Sigmoid colon (tissue), 4 donors: ENCODE measurements at regions not wholly inside any gene's neighbourhood (a gene's known extent, or its start where the extent isn't known, plus 50 kb on each side); places are given as distances from the start of the nearest gene placed in this dataset.

ENCODE experiments used
- CTCF ChIP-seq, 4 experiments: fragments of 450-650 bp in 3 of 4; fragments of 200-600 bp in 1 of 4; IDR thresholded peaks; one replicate each; pipeline ENCODE4 v1.5.1; 2016 to 2019; ENCODE audit warnings: antibody characterized with exemption in 4 of 4, mild to moderate bottlenecking in 3 of 4, moderate library complexity in 2 of 4
- EP300 ChIP-seq, 4 donors: sonication (generic); formaldehyde crosslinking; IDR thresholded peaks; one replicate each; pipeline ENCODE4 v1.6.1; 2017; ENCODE audit warnings: antibody characterized with exemption in 4 of 4
- POLR2A ChIP-seq, 2 donors: fragments of 450-650 bp; IDR thresholded peaks; one replicate each; pipeline ENCODE4 v1.6.1; 2016; ENCODE audit warnings: antibody characterized with exemption in 2 of 2, mild to moderate bottlenecking in 2 of 2, moderate library complexity in 2 of 2
- POLR2AphosphoS5 ChIP-seq, 4 donors: sonication (generic); formaldehyde crosslinking; IDR thresholded peaks; one replicate each; pipeline ENCODE4 v1.6.1; 2017; ENCODE audit warnings: antibody characterized with exemption in 4 of 4

- TF ChIP-seq POLR2A (IDR thresholded peaks at IDR 0.05): no peak
- no peak for TF ChIP-seq EP300 (IDR thresholded peaks at IDR 0.05)
- no peak for TF ChIP-seq CTCF (IDR thresholded peaks at IDR 0.05)
- no peak for TF ChIP-seq POLR2AphosphoS5 (IDR thresholded peaks at IDR 0.05)
Observed at GRCh38 chr7:17557251-17557671, 258.8 kb downstream of the AHR start.
